ENCODE measurements at regions not wholly inside any gene's neighbourhood (a gene's known extent, or its start where the extent isn't known, plus 50 kb on each side); places are given as distances from the start of the nearest gene placed in this dataset.

- H3K9me3 ChIP-seq, result no peaks in the 10 kb centered on the region
- H3K27ac ChIP-seq, result no peak overlapping the region
- no peak for DNase-seq (ENCODE audit: low spot score in 2 of 2)
- no peak for TF ChIP-seq CTCF (IDR thresholded peaks at IDR 0.05)
- no peak for TF ChIP-seq POLR2A (IDR thresholded peaks at IDR 0.05)
- no peak for TF ChIP-seq POLR2AphosphoS5 (IDR thresholded peaks at IDR 0.05)
- intact Hi-C loops (cut with DNase I; ENCODE audit: low total_unique reads), result no loop called here
- no peaks in the 10 kb centered on the region for H3K4me1 ChIP-seq
- H3K27me3 ChIP-seq, result no peaks in the 10 kb centered on the region
- H3K36me3 ChIP-seq, result no peaks in the 10 kb centered on the region
- H3K4me3 ChIP-seq, result no peak overlapping the region
Observed at GRCh38 chr1:190849346-190849745, 371.7 kb upstream of the BRINP3 start.

- H3K36me3 ChIP-seq, result no peaks in the 10 kb centered on the region
- no peaks in the 10 kb centered on the region for H3K27me3 ChIP-seq
- H3K9me3 ChIP-seq, result no peaks in the 10 kb centered on the region
- H3K4me1 ChIP-seq, result no peaks in the 10 kb centered on the region
- H3K27ac ChIP-seq, result no peak overlapping the region
- intact Hi-C loops (cut with DNase I; ENCODE audit: low total_unique reads), result no loop called here
- no peak for TF ChIP-seq POLR2A (IDR thresholded peaks at IDR 0.05)
- no peak for TF ChIP-seq CTCF (IDR thresholded peaks at IDR 0.05)
- TF ChIP-seq POLR2AphosphoS5 (IDR thresholded peaks at IDR 0.05), result no peak
- no peak overlapping the region for H3K4me3 ChIP-seq
- DNase-seq (ENCODE audit: low spot score in 2 of 2), result no peak
Observed at GRCh38 chr1:190852611-190853010, 374.9 kb upstream of the BRINP3 start.

- Histone ChIP-seq H3K4me1 (no peaks in the 10 kb centered on the region), H3K36me3 (no peaks in the 10 kb centered on the region), H3K27ac (no peak overlapping the region), H3K4me3 (no peak overlapping the region), H3K9me3 (no peaks in the 10 kb centered on the region), H3K27me3 (no peaks in the 10 kb centered on the region)
- no peak for TF ChIP-seq POLR2A (IDR thresholded peaks at IDR 0.05)
- TF ChIP-seq POLR2AphosphoS5 (IDR thresholded peaks at IDR 0.05), result no peak
- no peak for TF ChIP-seq CTCF (IDR thresholded peaks at IDR 0.05)
- intact Hi-C loops (cut with DNase I; ENCODE audit: low total_unique reads), result no loop called here
- DNase-seq (ENCODE audit: low spot score in 2 of 2), result no peak
Observed at GRCh38 chr1:190858140-190858539, 380.5 kb upstream of the BRINP3 start.

GRCh38 chr1:190864013-190864641 is 386.5 kb upstream of the BRINP3 start:
- no peaks in the 10 kb centered on the region for H3K27me3 ChIP-seq
- TF ChIP-seq POLR2A (IDR thresholded peaks at IDR 0.05), result no peak
- no peak for TF ChIP-seq POLR2AphosphoS5 (IDR thresholded peaks at IDR 0.05)
- no peak for TF ChIP-seq CTCF (IDR thresholded peaks at IDR 0.05)
- H3K9me3 ChIP-seq, result no peaks in the 10 kb centered on the region
- H3K4me3 ChIP-seq, result no peak overlapping the region
- H3K36me3 ChIP-seq, result no peaks in the 10 kb centered on the region
- no peak overlapping the region for H3K27ac ChIP-seq
- no peaks in the 10 kb centered on the region for H3K4me1 ChIP-seq
- no peak for DNase-seq (ENCODE audit: low spot score in 2 of 2)
- intact Hi-C loops (cut with DNase I; ENCODE audit: low total_unique reads), result no loop called here

- no peak for DNase-seq (ENCODE audit: low spot score in 2 of 2)
- H3K4me1 ChIP-seq, result no peaks in the 10 kb centered on the region
- TF ChIP-seq CTCF (IDR thresholded peaks at IDR 0.05) (no peak), POLR2AphosphoS5 (IDR thresholded peaks at IDR 0.05) (no peak), POLR2A (IDR thresholded peaks at IDR 0.05) (no peak)
- H3K27ac ChIP-seq, result no peak overlapping the region
- H3K4me3 ChIP-seq, result no peak overlapping the region
- no peaks in the 10 kb centered on the region for H3K27me3 ChIP-seq
- H3K9me3 ChIP-seq, result no peaks in the 10 kb centered on the region
- intact Hi-C loops (cut with DNase I; ENCODE audit: low total_unique reads), result no loop called here
- no peaks in the 10 kb centered on the region for H3K36me3 ChIP-seq
Observed at GRCh38 chr1:190880352-190880751, 402.7 kb upstream of the BRINP3 start.
